ENCODE measurements at regions not wholly inside any gene's neighbourhood (a gene's known extent, or its start where the extent isn't known, plus 50 kb on each side); places are given as distances from the start of the nearest gene placed in this dataset.

DNA sequence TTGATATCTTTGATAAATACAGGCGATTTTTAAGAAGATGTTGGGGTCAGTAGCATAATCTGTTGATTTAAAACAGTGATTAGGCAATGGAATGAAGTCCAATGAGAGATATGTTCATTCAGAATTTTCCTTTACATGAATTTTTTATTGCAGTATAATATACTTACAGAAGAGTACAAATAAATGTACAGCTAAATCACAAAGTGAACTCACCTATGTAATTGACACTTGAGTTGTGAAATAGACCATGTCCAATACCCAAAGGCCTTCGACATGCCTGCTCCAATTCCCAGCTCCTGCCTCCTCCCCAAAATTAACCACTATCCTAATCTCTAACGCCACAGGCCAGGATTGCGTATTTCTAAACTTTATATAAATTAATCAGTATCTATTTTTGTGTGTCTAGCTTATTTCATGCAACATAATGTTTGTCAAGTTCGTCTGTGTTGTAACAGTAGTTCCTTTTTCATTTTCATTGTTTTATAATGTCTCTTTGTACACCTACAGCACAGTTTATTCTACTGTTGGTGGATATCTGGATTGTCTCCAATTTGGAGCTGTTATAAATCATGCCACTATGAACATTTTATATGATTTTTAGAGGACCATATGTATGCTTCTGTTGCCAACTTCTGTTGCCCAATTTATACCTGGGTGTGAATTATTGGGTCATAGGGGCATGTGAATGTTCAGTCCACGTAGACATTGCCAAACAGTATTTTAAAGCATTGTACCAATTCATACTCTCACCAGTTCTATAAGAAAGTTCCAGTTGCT, 208.3 kb downstream of the TLE1 start:
- Mint-ChIP-seq H3K4me1 (ENCODE audit: low read depth) (no peaks in the 10 kb centered on the region), H3K36me3 (ENCODE audit: low read depth) (no peaks in the 10 kb centered on the region), H3K27ac (no peak overlapping the region), H3K9me3 (peaks cover 2% of the 10 kb centered on the region), H3K4me3 (no peak overlapping the region), H3K27me3 (no peaks in the 10 kb centered on the region)
- ATAC-seq (ENCODE audit: poor library complexity) (no peak), DNase-seq (no peak)
- Histone ChIP-seq H3K27ac (ENCODE audit: low read depth in 1 of 2, low read length in 2 of 2) (no peak overlapping the region), H3K27me3 (ENCODE audit: control insufficient read depth in 1 of 2, insufficient read depth in 2 of 2, low read length in 2 of 2) (no peaks in the 10 kb centered on the region), H3K9me3 (ENCODE audit: control insufficient read depth in 1 of 2, insufficient read depth in 1 of 2, low read length in 2 of 2) (no peaks in the 10 kb centered on the region), H3K36me3 (ENCODE audit: insufficient read depth, low read length) (no peaks in the 10 kb centered on the region), H3K4me1 (ENCODE audit: insufficient read depth, low read length) (no peaks in the 10 kb centered on the region), H3K4me3 (ENCODE audit: low read length) (no peak overlapping the region)
- POLR2A ChIA-PET, result no interaction called here
- CTCF ChIA-PET, result no interaction called here
- TF ChIP-seq, protein P1, sequence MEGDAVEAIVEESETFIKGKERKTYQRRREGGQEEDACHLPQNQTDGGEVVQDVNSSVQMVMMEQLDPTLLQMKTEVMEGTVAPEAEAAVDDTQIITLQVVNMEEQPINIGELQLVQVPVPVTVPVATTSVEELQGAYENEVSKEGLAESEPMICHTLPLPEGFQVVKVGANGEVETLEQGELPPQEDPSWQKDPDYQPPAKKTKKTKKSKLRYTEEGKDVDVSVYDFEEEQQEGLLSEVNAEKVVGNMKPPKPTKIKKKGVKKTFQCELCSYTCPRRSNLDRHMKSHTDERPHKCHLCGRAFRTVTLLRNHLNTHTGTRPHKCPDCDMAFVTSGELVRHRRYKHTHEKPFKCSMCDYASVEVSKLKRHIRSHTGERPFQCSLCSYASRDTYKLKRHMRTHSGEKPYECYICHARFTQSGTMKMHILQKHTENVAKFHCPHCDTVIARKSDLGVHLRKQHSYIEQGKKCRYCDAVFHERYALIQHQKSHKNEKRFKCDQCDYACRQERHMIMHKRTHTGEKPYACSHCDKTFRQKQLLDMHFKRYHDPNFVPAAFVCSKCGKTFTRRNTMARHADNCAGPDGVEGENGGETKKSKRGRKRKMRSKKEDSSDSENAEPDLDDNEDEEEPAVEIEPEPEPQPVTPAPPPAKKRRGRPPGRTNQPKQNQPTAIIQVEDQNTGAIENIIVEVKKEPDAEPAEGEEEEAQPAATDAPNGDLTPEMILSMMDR (IDR thresholded peaks at IDR 0.05), result no peak
- intact Hi-C loops (cut with DNase I, micrococcal nuclease), result no loop called here

DNA sequence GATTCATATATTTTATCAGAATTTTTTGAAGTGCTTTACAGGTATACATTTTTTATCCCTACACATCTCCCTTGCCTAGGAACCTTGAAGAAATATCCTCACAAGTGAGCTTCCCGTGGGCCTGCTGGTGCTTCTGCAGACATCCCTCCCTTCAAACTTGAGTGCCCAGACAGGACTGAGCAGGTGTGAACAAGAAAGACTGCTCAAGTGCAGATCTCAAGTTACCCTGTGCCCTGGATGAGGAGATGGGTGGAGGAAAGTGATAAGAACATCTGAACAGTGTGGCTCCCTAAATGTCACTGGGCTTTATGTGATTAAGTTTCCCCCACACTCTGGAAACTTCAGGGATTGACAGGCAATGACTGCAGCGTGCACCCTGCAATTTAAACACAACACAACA, 209.8 kb downstream of the TLE1 start:
- Histone ChIP-seq H3K36me3 (ENCODE audit: insufficient read depth, low read length) (no peaks in the 10 kb centered on the region), H3K9me3 (ENCODE audit: control insufficient read depth in 1 of 2, insufficient read depth in 1 of 2, low read length in 2 of 2) (no peaks in the 10 kb centered on the region), H3K27ac (ENCODE audit: low read depth in 1 of 2, low read length in 2 of 2) (no peak overlapping the region), H3K27me3 (ENCODE audit: control insufficient read depth in 1 of 2, insufficient read depth in 2 of 2, low read length in 2 of 2) (no peaks in the 10 kb centered on the region), H3K4me1 (ENCODE audit: insufficient read depth, low read length) (no peaks in the 10 kb centered on the region), H3K4me3 (ENCODE audit: low read length) (no peak overlapping the region)
- intact Hi-C loops (cut with DNase I, micrococcal nuclease), result no loop called here
- Mint-ChIP-seq H3K9me3 (peaks cover 2% of the 10 kb centered on the region), H3K27ac (no peak overlapping the region), H3K4me3 (no peak overlapping the region), H3K4me1 (ENCODE audit: low read depth) (no peaks in the 10 kb centered on the region), H3K36me3 (ENCODE audit: low read depth) (no peaks in the 10 kb centered on the region), H3K27me3 (no peaks in the 10 kb centered on the region)
- TF ChIP-seq, protein P1 (IDR thresholded peaks at IDR 0.05), result no peak
- POLR2A ChIA-PET, result no interaction called here
- ATAC-seq (ENCODE audit: poor library complexity) (no peak), DNase-seq (no peak)
- CTCF ChIA-PET, result no interaction called here

DNA sequence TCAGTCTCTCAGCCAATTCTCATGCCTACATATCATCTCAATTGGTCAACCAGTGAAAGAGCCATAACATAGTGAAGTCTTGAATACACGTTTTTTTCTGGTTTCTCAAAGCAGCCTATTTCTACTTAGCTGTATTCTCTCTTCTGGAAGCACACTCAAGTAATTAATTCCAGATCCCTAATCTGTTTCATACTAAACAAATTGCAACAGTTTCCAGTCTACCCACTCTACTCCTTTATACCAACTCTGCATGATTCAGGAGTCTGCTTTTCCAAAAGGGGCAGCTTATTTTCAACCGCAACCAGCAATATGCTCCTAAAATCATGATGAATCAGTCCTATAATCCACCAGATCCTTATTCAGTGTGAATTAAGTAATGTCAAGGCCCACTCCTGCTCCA, 211.7 kb downstream of the TLE1 start:
- TF ChIP-seq, protein P1 (IDR thresholded peaks at IDR 0.05), result no peak
- ChIA-PET POLR2A (no interaction called here), CTCF (no interaction called here)
- Mint-ChIP-seq H3K4me3 (no peak overlapping the region), H3K27ac (no peak overlapping the region), H3K27me3 (no peaks in the 10 kb centered on the region), H3K4me1 (ENCODE audit: low read depth) (no peaks in the 10 kb centered on the region), H3K9me3 (peaks cover 2% of the 10 kb centered on the region), H3K36me3 (ENCODE audit: low read depth) (no peaks in the 10 kb centered on the region)
- H3K36me3 ChIP-seq (ENCODE audit: insufficient read depth, low read length), result no peaks in the 10 kb centered on the region
- intact Hi-C loops (cut with DNase I, micrococcal nuclease), result no loop called here
- no peak overlapping the region for H3K4me3 ChIP-seq (ENCODE audit: low read length)
- peaks cover 0 to 1% of the 10 kb centered on the region in 2 experiments for H3K9me3 ChIP-seq (ENCODE audit: control insufficient read depth in 1 of 2, insufficient read depth in 1 of 2, low read length in 2 of 2)
- ATAC-seq (ENCODE audit: poor library complexity) (no peak), DNase-seq (no peak)
- H3K4me1 ChIP-seq (ENCODE audit: insufficient read depth, low read length), result no peaks in the 10 kb centered on the region
- H3K27me3 ChIP-seq (ENCODE audit: control insufficient read depth in 1 of 2, insufficient read depth in 2 of 2, low read length in 2 of 2), result no peaks in the 10 kb centered on the region
- no peak overlapping the region for H3K27ac ChIP-seq (ENCODE audit: low read depth in 1 of 2, low read length in 2 of 2)

All from CD4-positive, alpha-beta T cell (primary cell).